Hematopoietic multipotent progenitor cell treated with erythropoietin and hydrocortisone succinate and interleukin-3 and kit ligand, for 17 days (in vitro differentiated cells): ENCODE measurements at regions not wholly inside any gene's neighbourhood (a gene's known extent, or its start where the extent isn't known, plus 50 kb on each side); places are given as distances from the start of the nearest gene placed in this dataset.

Experiments
- DNase-seq: peaks from one replicate; pipeline ENCODE4 v3.0.0-alpha.2; 2015; ENCODE audit warnings: low spot score

DNA sequence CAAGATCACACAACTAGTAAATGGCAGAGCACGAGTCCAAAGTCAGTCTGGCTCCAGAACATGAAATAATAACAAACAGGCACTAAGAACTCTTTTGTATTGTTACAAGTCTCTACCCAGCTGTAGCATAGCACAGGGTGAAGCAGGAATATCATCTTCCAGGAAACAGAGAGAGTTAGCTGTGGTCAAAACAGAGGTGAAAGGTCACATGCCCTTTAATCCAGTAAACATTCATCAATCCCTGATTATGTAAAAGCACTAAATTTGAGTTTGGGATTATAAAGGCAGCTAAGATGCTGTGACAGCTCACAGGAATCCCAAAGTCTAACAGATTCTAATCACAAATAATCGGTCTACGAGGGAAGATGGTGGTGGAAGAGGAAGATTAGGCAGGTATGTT, 133.0 kb upstream of the ASTN2 start:
- DNase-seq: no peak

DNA sequence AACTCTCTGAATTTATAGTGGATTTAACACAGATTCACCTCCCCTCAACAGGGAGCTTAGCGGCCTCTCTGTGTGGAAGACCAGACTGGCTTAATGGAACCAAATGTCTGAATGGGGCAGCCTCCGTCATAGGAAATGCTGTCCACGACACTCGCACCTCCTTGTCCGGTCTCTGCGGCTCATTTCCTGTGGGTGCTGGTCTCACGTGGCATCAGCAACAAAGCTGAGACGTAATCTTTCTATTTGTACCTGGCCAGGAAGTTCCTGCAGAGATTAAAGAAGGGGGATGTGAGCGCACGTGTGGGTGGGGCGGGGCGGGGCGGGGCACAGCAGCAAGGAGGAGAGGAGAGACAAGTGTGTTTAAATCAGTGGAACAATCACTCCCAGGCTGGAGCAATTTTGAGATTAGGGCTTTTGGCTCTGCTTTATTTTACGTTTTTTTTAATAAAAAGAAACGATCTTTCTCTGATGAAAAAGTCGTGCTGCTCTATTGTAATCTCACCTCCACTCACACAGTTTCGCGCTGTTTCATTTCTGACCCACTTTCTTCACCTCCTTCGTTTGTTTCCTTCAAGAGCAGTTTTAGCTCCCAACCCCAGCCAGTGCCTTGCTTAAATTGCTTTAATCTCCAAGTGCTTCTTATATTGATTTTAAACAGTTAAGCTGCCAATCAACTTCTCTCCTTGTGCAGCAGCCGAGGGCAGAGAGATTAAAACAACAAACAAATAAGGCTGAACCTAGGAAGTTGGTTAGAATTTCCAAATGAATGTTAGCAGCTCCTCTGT, 132.2 kb upstream of the ASTN2 start:
- no peak for DNase-seq

DNA sequence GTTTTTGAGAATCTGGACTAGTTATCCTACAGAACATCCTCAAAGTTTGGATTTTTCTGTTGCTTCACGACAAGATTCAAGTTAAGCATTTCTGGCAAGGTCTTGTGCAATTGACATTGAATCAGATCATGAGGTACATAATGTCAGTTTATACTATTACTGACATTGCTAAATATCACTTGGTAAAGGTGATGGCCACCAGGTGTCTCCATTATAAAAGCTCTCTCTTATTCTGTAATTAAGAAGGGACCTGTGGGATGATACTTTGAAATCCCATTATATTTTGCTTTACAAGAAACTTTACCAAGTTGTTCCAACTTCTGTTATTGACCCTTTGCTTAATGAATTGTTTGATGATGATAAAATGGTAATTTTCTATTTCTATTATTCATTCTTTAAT, 131.0 kb upstream of the ASTN2 start:
- DNase-seq: no peak

DNA sequence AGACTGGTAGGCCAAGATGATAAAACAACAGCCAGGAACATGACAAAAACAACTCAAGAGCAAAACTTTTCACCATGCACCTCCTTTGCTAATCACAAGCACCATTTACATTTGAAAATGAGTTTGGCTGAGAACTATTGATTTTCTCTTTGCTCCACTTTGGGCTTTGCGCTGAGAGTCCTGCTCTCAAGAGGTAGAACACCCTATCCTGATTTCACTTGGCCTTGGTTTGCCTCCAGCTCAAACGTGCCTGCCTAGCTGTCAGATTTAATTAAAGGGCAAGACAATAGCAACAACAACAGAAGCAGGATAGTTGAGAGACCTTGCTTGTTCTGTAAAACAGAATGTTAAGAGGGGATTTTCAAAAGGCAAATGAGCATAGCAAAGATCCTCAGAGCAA, 128.2 kb upstream of the ASTN2 start:
- no peak for DNase-seq

DNA sequence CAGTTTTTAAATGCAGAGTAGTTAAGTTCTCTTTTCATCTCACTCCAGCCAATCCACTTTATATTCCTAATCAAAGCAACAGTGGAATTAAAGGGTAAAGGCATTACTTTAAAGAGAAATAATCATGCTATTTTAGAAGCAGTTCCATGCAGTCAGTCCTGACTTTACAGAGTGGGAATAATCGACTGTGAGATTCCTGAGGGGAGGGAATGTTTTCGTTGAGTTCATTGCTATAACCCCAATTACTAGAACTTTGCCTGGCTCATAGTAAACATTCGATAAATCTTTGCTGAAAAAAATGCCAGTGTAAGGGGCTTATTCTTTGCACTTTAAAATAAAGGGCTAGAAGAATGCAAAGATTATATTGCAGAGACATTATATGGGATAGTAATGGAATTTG, 127.2 kb upstream of the ASTN2 start:
- DNase-seq: no peak

DNA sequence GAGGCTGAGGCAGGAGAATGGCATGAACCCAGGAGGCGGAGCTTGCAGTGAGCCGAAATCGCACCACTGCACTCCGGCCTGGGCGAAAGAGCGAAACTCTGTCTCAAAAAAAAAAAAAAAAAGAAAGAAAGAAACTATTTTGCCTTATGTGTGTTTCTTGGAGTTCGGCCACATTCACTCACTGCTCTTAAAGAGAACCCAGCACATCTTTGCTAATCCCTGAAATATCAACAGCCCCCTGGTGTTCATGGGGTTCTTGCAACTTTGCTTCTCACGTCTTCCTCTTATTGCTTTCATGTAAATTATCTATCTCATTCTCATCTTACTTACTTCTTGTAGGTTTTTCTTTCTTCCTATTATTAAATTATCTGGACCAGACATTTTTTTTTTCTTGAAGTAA, 126.3 kb upstream of the ASTN2 start:
- no peak for DNase-seq

DNA sequence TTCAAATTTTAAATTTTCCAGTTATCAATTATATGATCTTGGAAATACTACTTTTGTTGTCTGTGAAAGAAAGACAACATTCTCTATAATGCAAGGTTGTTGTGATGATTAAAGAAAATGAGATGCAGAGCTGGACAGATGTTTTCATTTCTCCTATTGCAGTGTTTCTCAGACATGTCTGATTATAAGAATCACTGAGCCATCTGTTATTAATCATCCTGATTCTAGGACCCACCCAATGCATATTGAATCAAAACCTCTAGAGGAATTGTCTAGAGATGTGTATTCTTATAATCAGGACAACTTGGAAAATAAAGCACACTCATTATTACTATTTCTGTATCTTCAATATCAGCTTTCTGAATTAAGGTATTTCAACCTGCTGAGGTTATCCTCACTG, 121.1 kb upstream of the ASTN2 start:
- no peak for DNase-seq

DNA sequence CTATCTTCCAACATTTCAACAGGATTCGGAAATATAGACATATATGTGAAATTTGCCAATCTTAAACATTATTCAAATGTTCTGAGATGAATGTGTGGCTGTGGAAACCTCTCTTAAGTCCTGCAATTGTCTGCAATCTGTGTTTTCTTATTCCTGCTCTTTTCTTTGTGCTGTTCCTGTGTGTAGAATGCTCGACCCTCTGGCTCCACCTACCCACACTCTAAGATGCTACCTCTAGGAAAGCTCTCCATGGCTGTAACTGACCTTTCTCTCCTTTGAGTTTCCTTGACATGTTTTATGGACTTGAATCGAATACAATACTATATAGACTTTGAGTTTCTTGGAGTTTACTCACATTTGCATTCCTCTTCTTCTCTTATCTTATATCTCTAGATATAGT, 120.6 kb upstream of the ASTN2 start:
- no peak for DNase-seq

DNA sequence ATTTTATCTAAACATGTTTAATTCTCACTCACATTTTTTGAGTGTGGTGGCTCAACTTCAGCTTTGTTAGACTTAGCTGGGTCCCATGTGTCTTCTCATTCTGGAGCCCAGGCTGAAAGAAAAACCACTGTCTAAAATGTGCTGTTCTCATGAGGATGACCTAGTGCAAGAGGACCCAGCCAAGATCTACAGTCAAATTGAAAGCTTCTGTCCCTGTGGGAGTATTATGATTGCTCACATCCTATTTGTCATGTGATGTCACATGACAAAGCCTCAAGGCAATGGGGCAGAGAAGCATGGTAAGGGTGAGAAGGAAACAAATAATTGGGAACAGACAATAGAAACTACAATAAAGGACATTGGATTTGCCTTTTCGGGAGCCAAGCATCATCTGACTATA, 113.4 kb upstream of the ASTN2 start:
- no peak for DNase-seq

DNA sequence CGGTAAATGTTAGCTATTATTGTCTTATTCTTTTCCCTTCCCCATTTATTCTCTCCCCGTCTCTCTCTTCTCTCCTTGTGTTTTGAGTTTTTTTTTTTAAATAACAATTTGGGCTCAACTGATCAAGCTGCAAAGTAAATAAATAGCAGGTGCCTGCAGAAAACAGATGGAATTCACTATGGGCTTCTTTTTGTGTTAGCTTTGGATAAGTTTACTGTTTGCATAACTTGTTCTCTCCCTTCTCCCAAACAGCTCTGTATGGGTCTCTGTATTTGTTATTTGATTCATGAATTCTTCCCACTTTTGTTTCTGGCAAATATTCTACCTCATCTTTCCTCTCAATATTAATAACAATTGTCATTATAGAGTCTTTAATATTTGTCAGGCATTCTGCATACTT, 111.8 kb upstream of the ASTN2 start:
- no peak for DNase-seq

DNA sequence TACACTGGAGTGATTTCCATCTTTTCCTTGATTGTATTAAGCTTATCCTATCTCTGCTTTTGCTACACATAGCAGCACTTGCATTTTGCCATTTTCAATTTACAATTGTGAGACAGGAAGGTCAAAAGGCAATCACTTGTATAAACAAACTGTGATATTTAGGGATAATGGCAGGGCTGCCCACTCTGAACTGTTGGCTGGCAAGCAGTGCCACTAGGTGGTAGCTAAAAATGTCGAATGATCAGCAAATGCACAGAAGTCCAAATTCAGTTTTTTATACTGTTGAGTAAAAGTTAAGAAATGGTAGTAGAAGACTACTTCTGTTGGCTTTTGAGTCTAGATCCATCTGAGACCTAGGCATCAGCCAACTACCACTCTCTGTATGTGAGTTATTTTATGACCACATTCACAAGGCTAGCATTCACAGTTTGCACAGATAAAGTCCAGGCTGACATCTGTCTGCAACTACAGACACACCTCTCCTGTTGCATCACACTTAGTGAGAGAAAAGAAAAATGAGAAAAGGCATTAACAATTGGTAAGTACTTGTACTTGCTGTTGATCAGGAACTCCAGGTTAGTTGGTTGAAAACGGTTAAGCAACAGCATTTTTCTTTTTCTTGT, 108.8 kb upstream of the ASTN2 start:
- DNase-seq: no peak

DNA sequence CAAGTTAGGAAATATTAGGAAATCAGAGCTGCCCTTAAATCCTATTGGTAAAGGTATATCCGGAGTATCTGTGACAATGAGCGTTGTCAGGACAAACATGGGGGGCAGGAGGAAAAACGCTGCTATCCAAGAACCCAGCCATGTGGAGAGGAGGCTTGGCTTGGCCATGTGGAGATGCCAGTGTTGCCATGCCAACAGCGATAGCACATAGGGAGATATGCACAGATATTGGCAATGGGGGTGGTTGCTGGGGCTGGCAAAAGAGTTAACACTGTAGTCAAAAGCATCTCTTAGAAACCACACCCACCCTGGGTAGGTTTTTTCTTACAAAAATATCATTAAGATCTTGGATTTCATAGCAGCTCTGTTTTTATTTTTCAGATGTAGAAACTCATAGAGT, 106.4 kb upstream of the ASTN2 start:
- no peak for DNase-seq

DNA sequence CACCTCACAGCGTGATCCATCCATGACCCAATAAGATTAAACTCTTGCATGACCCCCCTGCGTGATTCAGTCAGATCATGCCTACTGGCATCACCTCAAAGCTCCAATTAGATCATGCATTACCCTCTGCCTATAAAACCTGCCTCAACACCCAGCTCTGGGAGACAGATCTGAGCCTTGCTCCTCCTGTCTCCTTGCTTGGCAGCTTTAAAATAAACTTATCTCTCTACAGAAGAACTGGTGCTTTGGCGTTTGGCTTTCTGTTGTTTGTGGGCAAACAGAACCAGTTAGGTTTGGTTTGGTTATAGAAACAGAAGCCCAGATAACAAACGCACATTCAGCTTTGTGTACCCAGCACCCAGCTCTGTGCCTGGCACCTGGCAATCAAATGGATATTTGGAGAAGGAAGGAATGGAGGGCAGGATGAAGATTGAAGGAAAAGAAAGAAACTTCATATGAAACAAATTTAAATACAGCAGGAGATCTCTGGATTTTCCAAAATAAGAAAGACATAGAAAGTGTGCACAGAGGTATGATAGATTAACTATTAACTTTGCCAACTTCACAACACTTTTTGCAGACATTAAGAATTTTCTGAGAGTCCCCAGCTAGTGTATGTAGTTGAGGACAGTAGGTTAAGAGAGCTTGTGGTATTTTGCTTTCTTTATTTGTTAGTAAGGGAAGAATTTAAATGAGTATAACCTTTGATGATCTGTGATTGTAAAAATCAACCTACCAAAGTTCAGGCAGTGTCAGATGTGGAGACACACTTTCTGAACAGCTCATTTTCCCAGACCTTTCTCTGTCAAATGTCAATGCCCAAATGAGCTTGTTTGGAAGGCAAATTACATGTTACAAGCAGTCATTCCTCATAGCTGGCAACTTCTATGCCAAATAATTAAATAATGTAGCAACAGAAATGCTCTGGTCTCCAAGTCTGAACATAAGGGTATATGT, 102.1 kb upstream of the ASTN2 start:
- DNase-seq: no peak

DNA sequence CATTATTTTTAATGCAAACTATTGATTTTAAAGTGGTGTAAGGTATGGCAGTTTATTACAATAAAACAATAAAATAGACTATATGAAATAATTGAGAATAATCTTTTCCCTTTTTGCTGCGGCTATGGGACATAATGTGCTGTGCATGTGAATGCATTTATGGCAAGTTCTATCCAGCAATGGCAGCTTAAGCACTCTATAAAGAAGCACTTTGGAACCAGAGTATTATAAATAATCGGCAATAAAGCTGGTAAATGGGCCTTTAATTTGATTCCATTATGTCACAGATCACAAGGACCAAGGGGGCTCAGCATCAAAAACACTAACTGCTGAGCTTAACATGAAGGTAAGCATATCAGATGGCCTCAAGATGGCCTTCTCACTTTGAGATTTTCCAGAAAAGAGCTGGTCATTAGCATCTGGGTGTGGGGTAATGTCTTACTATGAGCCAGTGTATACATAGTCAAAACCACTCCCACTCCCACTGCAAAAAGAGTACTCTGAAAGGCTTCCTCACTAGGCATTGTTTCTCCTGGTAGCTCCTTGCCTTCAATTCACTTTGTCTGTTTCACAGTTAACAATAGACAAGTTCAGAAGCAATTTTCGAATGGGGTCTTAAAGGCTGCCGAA, 97.1 kb upstream of the ASTN2 start:
- DNase-seq: no peak

DNA sequence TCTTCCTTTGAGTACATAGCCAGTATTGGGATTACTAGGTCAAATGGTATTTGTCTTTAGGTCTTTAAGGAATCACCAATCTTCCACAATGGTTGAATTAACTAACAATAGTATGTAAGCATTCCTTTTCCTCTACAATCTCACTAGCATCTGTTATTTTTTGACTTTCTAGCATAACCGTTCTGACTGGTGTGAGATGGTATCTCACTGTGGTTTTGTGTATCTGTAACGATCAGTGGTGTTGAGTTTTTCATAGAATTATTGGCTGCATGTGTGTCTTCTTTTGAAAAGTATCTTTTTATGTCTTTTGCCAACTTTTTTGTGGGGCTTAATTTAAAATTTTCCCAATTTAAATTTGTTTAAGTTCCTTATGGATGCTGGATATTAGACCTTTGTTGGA, 81.5 kb upstream of the ASTN2 start:
- no peak for DNase-seq

DNA sequence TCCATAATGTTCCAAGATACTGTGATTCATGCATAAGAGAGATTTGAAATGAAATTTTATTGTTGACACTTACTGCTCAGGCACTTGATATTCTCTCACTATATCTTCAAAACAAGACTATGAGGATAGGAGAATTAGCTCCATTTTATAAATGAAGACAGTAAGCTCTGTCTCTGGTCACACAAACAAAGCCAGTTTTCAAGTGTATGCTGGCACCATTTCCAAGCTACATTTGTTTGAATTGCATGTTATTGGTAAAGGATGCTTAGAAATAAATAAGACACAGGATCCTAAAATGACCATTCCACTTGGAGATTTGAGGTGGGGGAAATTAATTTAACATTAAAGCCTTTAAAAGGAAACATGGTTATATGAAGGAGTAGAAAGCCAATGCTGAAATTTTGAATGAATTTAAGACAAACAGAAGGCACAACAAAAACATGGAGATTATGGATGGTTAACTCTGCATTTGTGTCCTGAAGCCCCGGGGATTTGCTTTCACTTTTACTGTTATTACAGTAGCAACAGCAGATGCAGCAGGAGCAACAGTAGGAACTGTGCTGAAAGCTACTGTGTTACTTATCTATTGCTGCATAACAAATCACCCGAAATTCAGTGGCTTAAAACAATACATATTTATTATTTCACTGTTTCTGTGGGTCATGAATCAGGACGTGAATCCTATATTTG, 79.7 kb upstream of the ASTN2 start:
- DNase-seq: no peak

DNA sequence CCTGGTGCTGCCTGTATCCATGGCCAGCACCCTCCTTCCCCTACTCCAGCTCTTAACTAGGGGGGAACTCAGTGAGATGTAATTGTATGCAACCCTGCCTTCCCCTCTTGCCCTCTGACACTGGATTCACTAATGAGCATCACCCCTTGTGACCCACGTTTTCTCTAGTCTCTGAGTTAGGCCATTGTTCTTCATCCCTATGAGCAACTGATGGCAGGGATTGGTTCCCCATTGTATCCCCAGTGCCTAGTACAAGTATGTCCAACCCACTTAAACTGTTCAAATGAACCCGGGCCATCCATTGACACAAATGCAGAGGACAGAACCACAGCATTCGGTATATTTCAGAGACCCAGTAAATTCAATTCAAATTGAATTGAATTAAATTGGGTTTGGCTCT, 77.6 kb upstream of the ASTN2 start:
- no peak for DNase-seq

DNA sequence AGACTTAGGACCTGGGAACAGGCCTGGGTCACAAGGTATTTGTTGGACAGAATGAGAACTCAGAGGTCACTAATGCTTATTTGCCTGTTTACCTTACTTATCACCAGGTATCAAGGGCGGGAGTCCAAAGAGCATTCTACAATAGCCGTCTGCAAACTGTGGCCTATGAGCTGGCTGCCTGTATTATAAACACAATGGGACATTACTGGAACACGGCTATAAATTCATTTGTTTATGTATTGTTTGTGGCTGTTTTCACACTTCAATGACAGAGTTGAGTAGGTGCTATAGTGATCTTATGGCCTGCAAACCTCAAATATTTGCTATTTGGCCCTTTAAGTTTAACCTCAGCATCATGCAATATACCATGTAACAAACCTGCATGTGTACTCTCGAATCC, 76.6 kb upstream of the ASTN2 start:
- no peak for DNase-seq

DNA sequence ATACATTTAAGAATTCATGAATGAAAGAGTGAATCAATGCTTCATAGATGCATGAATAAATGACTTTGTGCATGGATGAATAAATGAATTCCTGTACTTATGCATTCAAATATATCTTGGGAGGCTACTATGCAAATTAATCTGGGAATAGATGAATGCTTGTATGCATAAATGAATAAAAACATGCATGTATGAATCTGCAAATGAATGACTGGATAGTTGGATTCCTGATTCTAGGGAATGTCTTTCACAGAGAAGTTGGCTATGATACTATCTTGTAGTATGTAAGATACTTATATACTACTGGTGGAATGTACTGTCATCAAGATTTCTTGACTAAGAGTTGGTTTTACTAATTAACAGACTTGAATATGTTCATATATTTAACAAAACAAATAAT, 75.3 kb upstream of the ASTN2 start:
- no peak for DNase-seq

DNA sequence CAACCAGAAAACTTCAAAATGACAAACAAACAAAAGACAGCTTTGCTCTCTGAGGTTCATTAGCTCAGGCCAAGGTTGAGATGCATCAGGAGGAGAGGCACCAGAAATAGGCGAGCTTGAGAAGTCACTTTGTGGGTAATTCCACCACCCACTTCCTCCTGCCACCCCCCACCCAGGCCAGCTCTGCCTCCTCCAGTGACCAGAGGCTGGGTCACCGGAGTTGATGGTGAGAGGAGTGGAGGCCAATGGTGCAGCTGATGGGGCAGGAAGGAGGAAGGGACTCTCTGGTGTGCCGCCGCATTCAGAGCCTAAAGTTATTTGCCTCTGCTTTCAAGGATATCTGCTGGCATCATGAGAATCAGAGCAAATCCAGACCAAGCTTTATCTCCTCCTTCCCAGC, 73.8 kb upstream of the ASTN2 start:
- DNase-seq: no peak

DNA sequence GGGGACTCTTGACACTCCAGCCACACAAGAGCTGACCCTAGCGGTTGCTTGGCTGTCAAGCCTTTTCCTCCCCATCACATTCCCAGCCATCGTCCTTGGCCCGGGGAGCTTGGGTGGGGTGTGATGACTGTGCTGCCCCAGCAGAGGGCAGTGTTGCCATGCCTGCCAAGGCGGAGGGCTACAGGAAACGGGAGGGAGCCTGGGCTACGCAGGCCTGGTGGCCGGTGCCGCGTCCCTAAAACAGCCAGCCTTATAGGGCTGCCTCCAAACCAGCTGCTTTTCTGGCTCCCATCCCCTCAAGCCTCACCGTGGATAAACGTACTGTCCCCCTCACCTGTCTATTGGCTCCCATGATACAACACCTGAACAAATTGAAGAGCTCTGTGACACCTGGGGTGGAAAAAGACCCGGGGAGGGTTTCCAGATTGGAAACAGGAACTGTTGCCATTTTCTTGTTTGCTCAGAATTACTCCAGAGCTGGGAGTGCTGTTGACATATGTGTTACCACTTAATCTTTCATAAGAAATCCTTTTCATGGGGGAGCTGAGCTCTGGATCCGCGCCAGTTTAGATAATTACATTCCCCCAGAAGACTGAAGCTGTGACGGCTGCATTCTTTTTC, 72.8 kb upstream of the ASTN2 start:
- peak; percentile 26 for DNase-seq
